A549 (cell line): ENCODE measurements at regions not wholly inside any gene's neighbourhood (a gene's known extent, or its start where the extent isn't known, plus 50 kb on each side); places are given as distances from the start of the nearest gene placed in this dataset.

Experiments used
- CEBPB ChIP-seq, 2 experiments: fragments of >200 bp in 1 of 2; sonication (Bioruptor Twin) in 1 of 2; formaldehyde crosslinking in 1 of 2; IDR thresholded peaks; 2 replicates each; pipeline ENCODE4 v1.6.1; 2012 to 2016
- CTCF ChIP-seq: fragments of >200 bp; sonication (Bioruptor Twin); formaldehyde crosslinking; IDR thresholded peaks from 3 replicates; pipeline ENCODE4 v1.5.1; 2016
- EP300 ChIP-seq, 2 experiments: fragments of >200 bp; sonication (Bioruptor Twin); formaldehyde crosslinking; IDR thresholded peaks; 2 replicates in 1 of 2; 3 replicates in 1 of 2; pipeline ENCODE4 v1.6.1; 2016 to 2017
- JUN ChIP-seq, 2 experiments: fragments of >200 bp; sonication (Bioruptor Twin); formaldehyde crosslinking; IDR thresholded peaks; 2 replicates in 1 of 2; 3 replicates in 1 of 2; pipeline ENCODE4 v1.6.1; 2016 to 2017
- PBX3 ChIP-seq: IDR thresholded peaks from 2 replicates; pipeline ENCODE4 v1.6.1; 2012
- POLR2A ChIP-seq: IDR thresholded peaks from 2 replicates; pipeline ENCODE4 v1.6.1; 2012; ENCODE audit warnings: mild to moderate bottlenecking, low read length
- RAD21 ChIP-seq, 2 experiments: fragments of >200 bp in 1 of 2; sonication (Bioruptor Twin) in 1 of 2; formaldehyde crosslinking in 1 of 2; IDR thresholded peaks in 1 of 2; conservative IDR thresholded peaks in 1 of 2; 2 replicates in 1 of 2; 3 replicates in 1 of 2; pipeline ENCODE4 v1.6.1; 2012 to 2018; ENCODE audit warnings: inconsistent platforms in 1 of 2
- USF2 ChIP-seq: fragments of 450-650 bp; IDR thresholded peaks from 2 replicates; pipeline ENCODE4 v1.6.1; 2014; ENCODE audit warnings: antibody characterized with exemption

- TF ChIP-seq CTCF, result no peak
- TF ChIP-seq USF2, result no peak
- no peak for TF ChIP-seq PBX3
- no peak for TF ChIP-seq POLR2A
- no peak for TF ChIP-seq JUN (IDR thresholded peaks at IDR 0.05)
- TF ChIP-seq CEBPB (IDR thresholded peaks at IDR 0.05), result no peak
- TF ChIP-seq RAD21 (conservative IDR thresholded peaks at IDR 0.05 in 1 of 2, IDR thresholded peaks at IDR 0.05 in 1 of 2), result no peak
- TF ChIP-seq EP300 (IDR thresholded peaks at IDR 0.05), result no peak
These were observed 596.3 kb upstream of the TENM3 start for GRCh38 chr4:181646864-181647263.
